Inflammatory macrophage treated with lipopolysaccharide for 4 hours (primary cell): ENCODE measurements at regions not wholly inside any gene's neighbourhood (a gene's known extent, or its start where the extent isn't known, plus 50 kb on each side); places are given as distances from the start of the nearest gene placed in this dataset.

Source experiments
- DNase-seq: peaks from one replicate; pipeline ENCODE4 v3.0.0-alpha.2; 2020

GRCh38 chr2:129881786-129882396, 97.6 kb upstream of the RAB6C start:
- no peak for DNase-seq

GRCh38 chr2:129882476-129882875, 97.0 kb upstream of the RAB6C start:
- DNase-seq: no peak

- no peak for DNase-seq
These were observed 96.3 kb upstream of the RAB6C start for GRCh38 chr2:129883121-129883520.

GRCh38 chr2:129884221-129884786, 95.2 kb upstream of the RAB6C start:
- DNase-seq: no peak

GRCh38 chr2:129885735-129886134, 93.7 kb upstream of the RAB6C start:
- DNase-seq: no peak

GRCh38 chr2:129887688-129888266, 91.7 kb upstream of the RAB6C start:
- no peak for DNase-seq

GRCh38 chr2:129888461-129888860, 91.0 kb upstream of the RAB6C start:
- DNase-seq: no peak

- no peak for DNase-seq
These were observed 90.6 kb upstream of the RAB6C start for GRCh38 chr2:129888896-129889295.

GRCh38 chr2:129891341-129892320, 87.8 kb upstream of the RAB6C start:
- no peak for DNase-seq

- DNase-seq: no peak
These were observed 87.1 kb upstream of the RAB6C start for GRCh38 chr2:129892360-129892759.

GRCh38 chr2:129892773-129893172, 86.7 kb upstream of the RAB6C start:
- no peak for DNase-seq

- no peak for DNase-seq
These were observed 86.2 kb upstream of the RAB6C start for GRCh38 chr2:129893244-129893643.

GRCh38 chr2:129894616-129895015, 84.8 kb upstream of the RAB6C start:
- no peak for DNase-seq

GRCh38 chr2:129895061-129895460, 84.4 kb upstream of the RAB6C start:
- DNase-seq: no peak

- no peak for DNase-seq
These were observed 83.9 kb upstream of the RAB6C start for GRCh38 chr2:129895526-129896082.

GRCh38 chr2:129896226-129897100, 83.0 kb upstream of the RAB6C start:
- no peak for DNase-seq

GRCh38 chr2:129901754-129902415, 77.6 kb upstream of the RAB6C start:
- no peak for DNase-seq

GRCh38 chr2:129902731-129903585, 76.5 kb upstream of the RAB6C start:
- no peak for DNase-seq

- no peak for DNase-seq
These were observed 75.7 kb upstream of the RAB6C start for GRCh38 chr2:129903586-129904425.
